ENCODE measurements at regions not wholly inside any gene's neighbourhood (a gene's known extent, or its start where the extent isn't known, plus 50 kb on each side); places are given as distances from the start of the nearest gene placed in this dataset.

GRCh38 chr20:60240415-60240814 lies 282.2 kb downstream of the CDH26 start:
- peaks cover 47% of the 10 kb centered on the region for H3K27me3 ChIP-seq (ENCODE audit: low read length)
- no peaks in the 10 kb centered on the region for H3K9me2 ChIP-seq (replicated peaks; ENCODE audit: low read length)
- intact Hi-C loops (cut with micrococcal nuclease), result no loop called here
- ChIA-PET CTCF (no interaction called here), POLR2A (ENCODE audit: unreplicated experiment) (no interaction called here)
- TF ChIP-seq EZH2phosphoT487 (IDR thresholded peaks at IDR 0.05; ENCODE audit: borderline replicate concordance, low read length), result no peak
- no peak for TF ChIP-seq CTCF (conservative IDR thresholded peaks at IDR 0.05; ENCODE audit: low read depth, low read length)
- no peak for TF ChIP-seq EZH2 (IDR thresholded peaks at IDR 0.05; ENCODE audit: low read length, unreplicated experiment)
- DNase-seq (no peak), ATAC-seq (no peak)
- H3K4me1 ChIP-seq (ENCODE audit: insufficient read depth, low read length), result no peaks in the 10 kb centered on the region
- no peak overlapping the region for H3K9ac ChIP-seq (ENCODE audit: low read length)
- no peak overlapping the region for H3K27ac ChIP-seq (ENCODE audit: low read length)
- BruUV-seq (replicated peaks), result no TSS peak
- no peak overlapping the region for H3K4me2 ChIP-seq (ENCODE audit: low read length)
- no peak overlapping the region for H2AFZ ChIP-seq (ENCODE audit: low read length)
- no peaks in the 10 kb centered on the region for H4K20me1 ChIP-seq (ENCODE audit: low read length)
- no peaks in the 10 kb centered on the region for H3K79me2 ChIP-seq (ENCODE audit: low read length)
- H3K4me3 ChIP-seq (ENCODE audit: low read length), result no peak overlapping the region
- no peaks in the 10 kb centered on the region for H3K9me3 ChIP-seq (ENCODE audit: low read length)
- no peaks in the 10 kb centered on the region for H3F3A ChIP-seq (ENCODE audit: low read length, unreplicated experiment)
- H3K36me3 ChIP-seq (ENCODE audit: low read depth, low read length), result no peaks in the 10 kb centered on the region

- Histone ChIP-seq H3K36me3 (ENCODE audit: low read depth, low read length) (no peaks in the 10 kb centered on the region), H4K20me1 (ENCODE audit: low read length) (no peaks in the 10 kb centered on the region), H3K27me3 (ENCODE audit: low read length) (peaks cover 47% of the 10 kb centered on the region), H3K27ac (ENCODE audit: low read length) (no peak overlapping the region), H3K4me1 (ENCODE audit: insufficient read depth, low read length) (no peaks in the 10 kb centered on the region), H3K4me3 (ENCODE audit: low read length) (no peak overlapping the region), H3K9me2 (replicated peaks; ENCODE audit: low read length) (no peaks in the 10 kb centered on the region), H3F3A (ENCODE audit: low read length, unreplicated experiment) (no peaks in the 10 kb centered on the region), H3K4me2 (ENCODE audit: low read length) (no peak overlapping the region), H2AFZ (ENCODE audit: low read length) (no peak overlapping the region), H3K79me2 (ENCODE audit: low read length) (no peaks in the 10 kb centered on the region), H3K9ac (ENCODE audit: low read length) (no peak overlapping the region), H3K9me3 (ENCODE audit: low read length) (no peaks in the 10 kb centered on the region)
- BruUV-seq (replicated peaks), result no TSS peak
- DNase-seq (no peak), ATAC-seq (no peak)
- TF ChIP-seq CTCF (conservative IDR thresholded peaks at IDR 0.05; ENCODE audit: low read depth, low read length) (no peak), EZH2phosphoT487 (IDR thresholded peaks at IDR 0.05; ENCODE audit: borderline replicate concordance, low read length) (no peak), EZH2 (IDR thresholded peaks at IDR 0.05; ENCODE audit: low read length, unreplicated experiment) (no peak)
- ChIA-PET POLR2A (ENCODE audit: unreplicated experiment) (no interaction called here), CTCF (no interaction called here)
- intact Hi-C loops (cut with micrococcal nuclease), result no loop called here
Observed at GRCh38 chr20:60240986-60241385, 282.8 kb downstream of the CDH26 start.

GRCh38 chr20:60242836-60243505 lies 284.7 kb downstream of the CDH26 start:
- no peaks in the 10 kb centered on the region for H3F3A ChIP-seq (ENCODE audit: low read length, unreplicated experiment)
- CTCF ChIA-PET, result no interaction called here
- no peaks in the 10 kb centered on the region for H4K20me1 ChIP-seq (ENCODE audit: low read length)
- POLR2A ChIA-PET (ENCODE audit: unreplicated experiment), result no interaction called here
- H3K36me3 ChIP-seq (ENCODE audit: low read depth, low read length), result no peaks in the 10 kb centered on the region
- no TSS peak for BruUV-seq (replicated peaks)
- H3K27me3 ChIP-seq (ENCODE audit: low read length), result peaks cover 34% of the 10 kb centered on the region
- no peaks in the 10 kb centered on the region for H3K4me1 ChIP-seq (ENCODE audit: insufficient read depth, low read length)
- H3K27ac ChIP-seq (ENCODE audit: low read length), result no peak overlapping the region
- intact Hi-C loops (cut with micrococcal nuclease), result no loop called here
- no peak for ATAC-seq
- DNase-seq, result no peak
- no peaks in the 10 kb centered on the region for H3K79me2 ChIP-seq (ENCODE audit: low read length)
- TF ChIP-seq EZH2 (IDR thresholded peaks at IDR 0.05; ENCODE audit: low read length, unreplicated experiment) (no peak), CTCF (conservative IDR thresholded peaks at IDR 0.05; ENCODE audit: low read depth, low read length) (no peak), EZH2phosphoT487 (IDR thresholded peaks at IDR 0.05; ENCODE audit: borderline replicate concordance, low read length) (no peak)
- no peak overlapping the region for H2AFZ ChIP-seq (ENCODE audit: low read length)
- no peaks in the 10 kb centered on the region for H3K9me2 ChIP-seq (replicated peaks; ENCODE audit: low read length)
- H3K4me2 ChIP-seq (ENCODE audit: low read length), result no peak overlapping the region
- no peaks in the 10 kb centered on the region for H3K9me3 ChIP-seq (ENCODE audit: low read length)
- H3K9ac ChIP-seq (ENCODE audit: low read length), result no peak overlapping the region
- no peak overlapping the region for H3K4me3 ChIP-seq (ENCODE audit: low read length)
